NCI-H146 treated with DMSO at 0.1 percent for 48 hours (cell line): ENCODE measurements at regions not wholly inside any gene's neighbourhood (a gene's known extent, or its start where the extent isn't known, plus 50 kb on each side); places are given as distances from the start of the nearest gene placed in this dataset.
"Not testable (repeated sequence)": the region's sequence is repeated elsewhere in the genome, so short reads cannot be mapped to it uniquely, and the experiment has no call there.

Experiments used
- DNase-seq: peaks from one replicate; lab custom pipeline; 2025; ENCODE audit not compliant: unreplicated experiment; lab: John Stamatoyannopoulos, UW

DNA sequence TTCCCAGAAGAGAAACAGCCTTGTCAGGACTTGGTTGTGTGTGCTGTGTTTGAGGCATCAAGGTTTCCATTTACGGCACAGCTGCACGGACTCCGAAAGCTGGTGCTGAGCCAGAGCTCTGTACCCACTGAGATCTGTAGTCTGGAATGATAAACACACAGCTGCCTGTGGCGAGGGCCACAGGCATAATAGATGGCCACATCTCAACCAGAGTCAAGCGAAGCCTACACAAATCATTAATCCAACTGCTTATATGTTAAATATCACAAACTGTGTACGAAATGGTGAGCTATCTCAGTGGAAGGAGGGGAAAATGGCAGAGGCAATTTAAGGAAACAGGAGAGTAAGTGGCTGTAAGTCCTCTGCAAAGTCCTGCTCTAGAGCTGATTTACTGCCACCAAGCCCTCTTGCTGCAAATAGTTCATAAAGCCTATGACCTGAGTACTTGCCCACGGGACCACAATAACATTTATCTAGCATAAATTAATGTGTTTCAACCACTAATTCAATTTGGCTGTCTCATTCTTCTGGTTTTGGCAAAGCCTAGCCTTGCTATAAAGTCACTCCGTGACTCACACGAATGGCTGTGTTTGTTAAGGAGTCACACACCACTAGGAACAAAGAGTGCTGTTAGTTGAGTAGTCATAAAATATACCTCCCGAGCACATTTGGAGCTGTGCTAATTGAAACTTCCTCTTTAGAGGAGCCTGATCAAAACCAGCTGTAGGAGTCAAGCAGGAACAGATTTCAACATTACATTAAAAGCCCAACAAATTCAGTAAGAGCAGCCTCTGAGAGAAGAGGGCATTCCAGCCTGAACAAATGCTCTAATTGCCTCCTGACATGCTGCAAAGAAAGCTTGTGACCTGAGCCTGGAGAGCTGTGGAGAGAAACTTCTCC lies 738.6 kb upstream of the ZNF608 start:
- peak; percentile 47 for DNase-seq

DNA sequence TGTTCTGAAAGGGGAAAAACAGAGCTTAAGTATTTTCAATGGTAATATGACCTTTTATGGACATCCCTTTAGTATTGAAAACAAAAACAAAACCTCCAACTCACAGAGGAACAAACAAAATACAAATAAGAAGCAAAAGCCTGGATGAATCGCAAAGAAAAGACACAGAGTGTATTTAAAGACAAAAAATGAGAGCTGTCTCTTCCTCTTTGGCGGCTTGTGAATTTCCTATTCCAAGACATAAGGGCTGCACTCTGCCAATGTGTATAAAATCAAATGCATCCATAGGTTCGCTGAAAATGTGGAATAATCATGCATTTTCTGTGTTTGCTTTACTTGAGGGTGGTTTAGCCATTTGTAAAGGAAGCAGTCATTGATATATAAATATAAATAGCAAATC lies 739.3 kb upstream of the ZNF608 start:
- DNase-seq, result no peak

DNA sequence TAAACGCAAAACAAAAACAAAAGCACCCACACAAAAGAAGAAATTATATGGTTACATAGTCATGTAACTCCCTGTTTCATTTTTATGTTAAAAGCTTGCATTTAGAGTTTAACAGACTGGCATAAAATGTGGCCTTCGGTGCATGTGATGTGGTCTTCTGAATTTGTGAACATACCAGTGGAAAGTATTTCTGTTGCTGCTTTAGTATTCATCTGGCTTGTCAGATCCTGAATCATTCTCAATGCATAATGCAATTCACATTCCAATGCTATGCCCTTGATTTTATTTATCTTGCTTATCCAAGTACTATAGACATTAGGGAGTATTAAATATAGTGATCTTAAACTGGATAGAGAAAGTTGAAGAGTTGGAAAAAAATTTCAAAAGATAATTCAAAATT lies 740.2 kb upstream of the ZNF608 start:
- DNase-seq, result no peak

DNA sequence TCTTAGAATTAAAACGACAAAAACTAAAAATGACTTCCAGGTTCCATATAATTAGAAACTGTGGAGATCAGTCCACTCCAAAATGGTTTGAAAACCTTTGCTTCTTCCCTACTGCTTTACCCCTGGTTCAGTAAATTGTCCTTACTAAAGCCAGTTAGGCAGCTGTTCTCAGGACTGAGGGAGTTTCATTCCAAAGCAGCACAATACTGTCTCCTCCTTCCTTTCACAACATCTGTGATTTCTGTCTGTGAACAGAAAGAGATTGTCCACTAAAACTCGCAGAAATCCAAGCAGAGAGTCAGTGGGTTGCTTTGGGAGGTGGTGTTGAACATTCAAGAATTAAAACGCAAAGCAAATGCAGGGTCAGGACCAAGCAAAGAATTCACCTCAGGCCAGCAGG lies 740.8 kb upstream of the ZNF608 start:
- DNase-seq, result no peak

DNA sequence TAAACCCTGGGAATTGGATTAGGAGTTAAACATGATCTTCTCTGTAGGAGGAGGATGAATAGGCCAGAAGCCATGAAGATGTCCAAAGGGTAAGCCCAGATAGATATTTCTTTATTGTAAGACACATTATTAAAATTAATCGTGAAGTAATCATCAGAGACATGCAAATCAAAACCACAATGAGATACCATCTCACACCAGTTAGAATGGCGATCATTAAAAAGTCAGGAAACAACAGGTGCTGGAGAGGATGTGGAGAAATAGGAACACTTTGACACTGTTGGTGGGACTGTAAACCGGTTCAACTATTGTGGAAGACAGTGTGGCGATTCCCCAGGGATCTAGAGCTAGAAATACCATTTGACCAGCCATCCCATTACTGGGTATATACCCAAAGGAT lies 741.2 kb upstream of the ZNF608 start:
- DNase-seq, result not testable (repeated sequence)

DNA sequence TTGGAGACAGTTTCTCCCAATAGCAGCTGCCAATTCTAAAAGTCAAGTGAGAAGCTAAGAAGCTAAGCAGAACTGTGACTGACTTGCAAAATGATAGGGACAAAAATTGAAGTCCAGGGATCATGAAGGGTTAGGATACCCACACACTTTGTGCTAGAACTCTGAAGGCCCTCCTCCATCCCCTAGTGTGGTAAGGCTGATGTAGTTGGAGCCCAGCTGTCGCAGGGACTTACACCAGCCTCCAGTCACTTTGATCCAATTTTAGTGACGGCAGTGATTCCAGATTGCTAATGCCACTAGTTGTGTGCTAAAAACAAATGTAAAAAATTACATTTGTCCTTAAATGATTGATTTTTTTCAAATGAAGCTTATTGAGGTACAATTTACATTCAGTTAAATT lies 742.7 kb upstream of the ZNF608 start:
- DNase-seq, result no peak

DNA sequence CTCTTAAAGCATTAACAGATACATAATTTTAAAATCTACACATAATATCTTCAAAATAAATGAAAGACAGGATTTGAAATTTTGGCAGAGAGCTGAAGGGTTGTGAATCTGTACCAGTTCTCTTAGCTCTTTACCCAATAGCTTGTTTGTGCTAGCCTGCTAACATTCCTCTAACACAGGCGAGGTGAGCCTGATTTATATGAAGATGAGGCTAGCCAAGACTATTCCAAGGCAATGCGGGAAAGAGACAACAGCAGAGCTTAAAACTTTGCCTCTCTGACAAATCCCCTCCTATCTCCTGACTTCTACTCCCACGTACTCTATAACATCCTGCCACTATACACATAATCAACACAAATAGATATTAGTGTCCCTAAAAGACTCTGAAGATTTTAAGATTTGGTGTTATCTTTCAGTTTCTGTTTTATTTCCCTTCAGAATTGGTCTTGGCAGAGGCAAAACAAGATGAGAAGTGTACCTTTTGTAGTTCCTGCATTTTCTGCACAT lies 745.6 kb upstream of the ZNF608 start:
- DNase-seq, result no peak

DNA sequence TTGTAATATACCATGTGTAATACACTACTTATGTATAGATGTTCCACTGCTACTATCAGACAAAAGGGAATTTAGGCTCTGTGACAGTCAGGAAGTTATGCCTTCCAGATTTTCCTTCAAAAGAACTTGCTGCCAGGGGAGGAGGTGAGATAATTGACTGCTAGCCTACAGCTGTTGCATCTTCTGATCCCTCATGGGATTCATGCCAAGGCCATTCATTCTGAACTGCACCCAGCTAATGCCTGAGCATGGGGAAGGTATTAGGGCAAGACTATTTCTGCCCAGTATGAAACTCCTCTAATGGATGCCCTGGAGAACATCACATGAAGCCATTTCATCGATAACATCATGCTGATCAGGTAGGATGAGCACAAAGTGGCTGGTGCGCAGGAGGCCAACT lies 746.5 kb upstream of the ZNF608 start:
- no peak for DNase-seq

DNA sequence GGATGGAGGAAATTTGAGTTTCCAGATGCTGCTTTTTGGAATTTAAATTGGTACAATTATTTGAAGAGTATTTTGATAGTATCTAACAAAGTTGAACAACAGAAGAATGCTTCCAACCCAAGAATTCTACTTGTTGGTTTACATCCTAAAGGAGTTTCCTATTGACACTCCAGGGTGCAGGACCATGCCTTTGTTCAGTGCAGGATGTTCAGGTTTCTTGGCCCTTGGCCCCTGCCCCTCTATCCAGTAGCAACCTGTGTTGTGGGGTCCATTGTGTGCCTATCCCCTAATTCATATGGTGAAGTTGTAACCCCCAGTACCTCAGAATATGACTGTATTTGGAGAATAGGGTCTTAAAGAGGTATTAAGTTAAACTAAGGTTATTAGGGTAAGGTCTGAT lies 750.0 kb upstream of the ZNF608 start:
- DNase-seq, result no peak

DNA sequence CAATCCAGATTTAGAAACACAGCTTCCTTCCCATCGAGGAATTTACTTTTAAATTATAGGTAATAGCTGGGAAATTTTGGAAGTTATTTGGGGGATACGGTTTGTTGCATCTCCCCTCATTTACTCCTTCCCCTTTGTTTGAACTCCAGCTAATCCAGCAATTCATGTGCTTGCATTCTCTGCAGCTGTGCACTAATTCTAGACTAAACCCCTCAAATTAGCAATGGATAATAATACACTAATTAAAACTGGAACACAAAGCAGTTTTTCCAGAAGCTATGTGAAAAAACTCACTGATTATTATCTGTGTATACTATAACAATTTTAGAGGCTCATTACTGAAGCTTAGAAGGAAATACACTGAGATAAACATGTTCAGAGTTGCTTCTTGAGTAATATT lies 751.2 kb upstream of the ZNF608 start:
- no peak for DNase-seq

DNA sequence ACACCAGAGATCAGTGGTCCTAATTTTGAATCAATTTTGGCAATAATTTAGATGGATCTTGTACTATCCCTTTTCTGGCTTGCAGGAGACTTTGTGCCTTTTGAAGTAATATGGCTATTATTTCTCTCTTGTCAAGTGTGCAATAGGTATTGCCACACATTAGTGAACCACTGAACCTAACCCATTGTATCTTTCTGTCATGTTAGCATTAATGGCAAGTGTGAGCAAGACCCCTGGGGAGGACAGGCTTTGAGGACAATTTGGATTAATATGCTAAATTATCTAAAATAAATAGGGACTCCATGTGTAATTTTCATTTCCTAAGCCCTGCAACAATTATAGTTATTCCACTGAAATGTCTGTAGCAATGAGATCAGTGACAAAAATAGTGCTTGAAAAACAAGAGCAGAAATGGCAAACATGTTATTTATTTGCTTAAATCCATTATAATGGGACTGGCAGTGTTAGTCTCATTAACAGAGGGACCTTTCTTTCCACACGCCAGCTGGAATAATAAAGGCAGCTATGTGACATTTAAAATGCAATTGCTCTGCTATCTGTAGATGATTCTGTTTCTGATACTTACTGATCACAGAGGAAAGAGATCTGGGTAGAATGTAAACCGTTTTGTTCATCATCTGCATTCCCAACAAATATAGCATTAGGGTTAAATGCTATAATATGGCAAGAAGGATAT lies 753.3 kb upstream of the ZNF608 start:
- DNase-seq, result peak; percentile 90

DNA sequence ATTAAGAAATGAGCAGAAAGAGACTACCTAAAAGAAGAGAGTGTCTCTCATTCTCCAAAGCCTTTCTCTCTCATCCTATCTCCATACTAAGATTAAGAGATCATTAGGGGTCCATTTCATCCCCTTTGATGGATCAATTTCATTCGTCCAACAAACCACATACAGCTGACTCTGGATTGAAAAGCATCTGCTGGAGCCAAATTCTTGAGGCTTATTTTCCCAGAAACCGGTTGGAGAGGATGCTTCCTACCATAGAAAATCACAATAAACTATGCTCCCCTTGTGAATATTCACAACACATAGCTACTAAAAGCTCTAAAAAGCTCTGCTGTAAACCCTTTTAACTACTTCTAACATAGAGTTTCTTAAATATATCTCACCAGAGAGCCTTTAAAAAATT lies 755.0 kb upstream of the ZNF608 start:
- DNase-seq, result no peak

DNA sequence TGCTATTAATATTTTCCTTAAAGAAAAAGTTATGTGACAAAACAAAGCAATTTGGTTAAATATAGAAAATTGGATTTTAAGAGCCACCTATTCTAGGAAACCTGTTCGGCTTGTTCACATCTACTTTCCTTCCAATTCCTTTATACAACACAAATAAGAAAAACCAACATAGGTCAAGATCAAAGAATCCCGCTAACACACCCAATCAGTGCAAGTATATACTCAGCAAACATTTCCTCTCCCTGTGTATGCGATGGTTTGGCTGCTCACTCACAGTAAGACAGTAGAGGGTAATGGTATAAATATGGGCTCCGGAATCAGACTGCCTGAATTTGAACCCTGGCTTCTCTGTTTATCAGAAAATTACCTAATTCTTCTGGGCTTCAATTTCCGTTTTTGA lies 757.5 kb upstream of the ZNF608 start:
- no peak for DNase-seq

DNA sequence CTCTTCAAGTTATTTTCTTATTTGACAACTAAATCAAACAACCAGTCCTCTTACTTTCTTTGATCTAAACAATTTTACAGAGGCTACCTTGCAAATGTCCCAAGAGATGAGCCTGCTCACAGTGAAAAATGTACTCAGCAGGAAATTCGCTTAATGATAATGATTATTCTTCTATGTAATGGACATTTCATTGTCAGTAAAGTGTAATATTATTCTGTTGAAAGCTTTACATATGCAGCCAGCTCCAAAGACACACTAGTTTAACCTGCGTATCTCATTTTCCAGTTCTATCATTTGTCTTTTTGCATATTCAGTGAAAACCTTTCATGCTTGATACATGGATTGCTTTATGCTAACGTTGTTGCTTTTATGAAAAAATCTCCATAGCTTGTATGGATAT lies 758.7 kb upstream of the ZNF608 start:
- no peak for DNase-seq

DNA sequence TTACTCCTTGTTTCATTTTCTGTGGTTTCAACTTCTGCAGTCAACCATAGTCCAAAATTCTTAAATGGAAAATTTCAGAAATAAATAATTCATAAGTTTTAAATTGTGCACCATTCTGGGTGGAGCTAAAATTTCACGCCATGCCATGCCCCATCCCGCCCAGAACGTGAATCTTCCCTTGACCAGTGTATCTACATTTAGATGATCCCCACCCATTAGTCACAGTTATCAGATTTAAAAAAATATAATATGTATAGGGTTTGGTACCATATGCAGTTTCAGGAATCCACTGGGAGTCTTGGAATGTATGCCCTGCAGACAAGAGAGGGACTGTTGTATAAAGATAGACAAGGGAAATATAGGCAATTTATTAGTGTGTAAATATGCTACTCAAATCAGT lies 759.7 kb upstream of the ZNF608 start:
- no peak for DNase-seq

DNA sequence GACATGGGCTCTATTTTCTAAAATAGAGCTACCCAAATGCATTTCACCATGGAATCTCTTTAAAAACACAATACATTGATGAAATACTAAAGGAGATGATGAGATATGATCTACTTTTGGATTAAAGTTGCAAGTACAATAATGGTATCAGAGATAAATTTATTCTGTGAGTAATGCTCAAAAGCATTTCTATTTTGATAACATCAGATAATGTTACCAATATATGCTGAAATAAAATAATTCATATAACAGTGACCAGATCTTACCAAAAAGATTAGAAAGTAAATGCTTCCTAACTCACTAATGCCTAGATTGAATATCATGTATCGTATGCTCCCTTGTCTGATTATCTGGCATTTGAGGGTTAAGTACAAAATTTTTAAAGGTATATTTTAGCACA lies 761.8 kb upstream of the ZNF608 start:
- no peak for DNase-seq

DNA sequence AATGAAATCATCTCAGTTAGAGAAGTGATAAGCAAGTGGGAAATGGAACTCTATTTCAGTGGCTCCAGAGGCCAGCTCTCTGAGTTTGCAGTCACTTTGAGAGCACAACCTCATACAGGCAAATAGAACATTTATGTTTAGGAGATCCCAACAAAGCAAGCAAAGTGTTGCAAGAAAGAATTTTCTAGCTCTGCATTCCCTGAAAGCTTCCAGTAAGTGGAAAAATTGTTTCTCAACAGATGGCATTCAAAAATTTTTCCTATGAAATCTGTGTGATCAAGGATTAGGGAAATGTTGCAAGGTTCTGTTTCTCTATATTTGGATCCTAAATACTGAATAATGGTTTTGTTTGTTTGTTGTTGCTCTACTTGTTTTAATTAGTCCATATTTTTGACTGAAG lies 764.2 kb upstream of the ZNF608 start:
- no peak for DNase-seq

DNA sequence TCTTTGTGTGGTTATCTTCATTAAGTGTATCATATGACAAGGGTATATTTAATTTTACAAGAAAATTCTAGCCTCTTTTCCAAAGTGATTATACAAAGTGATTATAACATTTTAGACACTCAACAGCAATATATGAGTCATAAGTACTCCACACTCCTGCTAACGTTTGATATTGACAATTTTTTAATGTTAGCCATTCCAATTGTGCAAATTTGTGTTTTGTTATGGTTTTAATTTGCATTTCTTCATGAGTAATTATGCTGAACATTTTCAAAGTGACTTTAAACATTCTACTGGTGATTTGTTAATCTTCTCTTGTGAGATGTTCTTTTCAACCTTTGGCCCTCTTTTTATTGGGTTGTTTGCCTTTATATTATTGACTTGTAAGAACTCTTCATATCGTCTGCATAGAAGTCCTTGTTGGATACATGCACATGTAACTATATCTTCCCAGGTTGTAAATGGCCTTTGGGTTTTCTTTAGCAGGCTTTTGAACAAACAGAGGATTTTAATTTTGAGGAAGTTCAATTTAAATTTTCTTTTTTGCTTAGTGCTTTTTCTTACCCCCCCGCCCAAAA lies 771.6 kb upstream of the ZNF608 start:
- no peak for DNase-seq

DNA sequence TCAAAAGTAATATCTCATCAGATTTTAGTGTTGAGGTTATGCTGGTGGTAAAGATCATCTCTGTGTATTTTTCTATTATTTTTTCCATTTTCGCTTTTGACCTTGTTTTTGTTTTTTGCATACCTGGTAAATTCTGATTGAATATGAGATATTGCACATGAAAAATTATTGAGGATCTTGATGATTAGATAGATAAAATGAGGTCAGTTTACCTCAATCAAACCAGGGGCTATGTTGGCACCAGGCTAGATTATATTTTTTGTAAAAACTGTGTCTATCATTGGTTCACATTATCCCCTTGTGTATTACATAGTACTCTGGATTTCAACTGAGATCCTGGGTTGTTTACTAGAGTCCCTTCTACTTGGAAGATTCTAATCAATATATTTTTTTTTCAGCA lies 774.9 kb upstream of the ZNF608 start:
- DNase-seq, result no peak

DNA sequence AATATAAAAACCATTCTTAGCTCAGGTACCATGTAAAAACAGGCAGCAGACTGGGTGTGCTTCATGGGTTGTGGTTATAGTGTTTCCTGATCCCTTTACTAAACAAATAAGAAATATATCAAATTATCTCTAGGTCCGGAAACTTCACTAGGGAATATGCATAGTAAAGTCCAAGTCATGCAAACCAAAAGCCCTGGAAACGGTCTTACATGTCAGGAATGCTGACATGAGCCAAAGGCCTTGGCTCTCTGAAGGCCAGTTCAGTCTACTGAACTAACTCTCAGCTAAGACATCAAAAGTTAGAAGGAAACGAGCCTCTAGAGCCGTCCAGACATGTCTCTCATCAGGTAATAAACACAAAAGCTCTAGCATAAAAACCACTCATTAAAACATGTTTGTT lies 778.9 kb upstream of the ZNF608 start:
- no peak for DNase-seq

DNA sequence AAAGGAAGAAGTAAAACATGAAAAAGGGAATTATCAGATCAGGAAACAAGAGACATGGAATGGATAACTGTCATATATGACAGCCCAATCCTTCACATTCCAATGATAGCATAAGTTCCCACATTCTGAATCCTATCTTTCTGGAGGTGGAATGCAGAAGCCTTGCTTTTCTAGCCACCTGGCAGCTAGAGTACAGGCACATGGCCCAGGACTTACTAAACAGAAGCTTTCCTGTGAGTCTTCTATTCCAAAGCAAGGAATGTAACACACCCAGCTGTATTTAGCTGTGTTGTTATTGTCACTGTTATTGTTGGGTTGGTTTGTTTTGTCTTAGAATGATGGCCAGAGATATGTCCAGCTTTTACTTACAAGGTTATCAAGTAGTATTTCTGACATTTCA lies 780.5 kb upstream of the ZNF608 start:
- DNase-seq, result no peak

DNA sequence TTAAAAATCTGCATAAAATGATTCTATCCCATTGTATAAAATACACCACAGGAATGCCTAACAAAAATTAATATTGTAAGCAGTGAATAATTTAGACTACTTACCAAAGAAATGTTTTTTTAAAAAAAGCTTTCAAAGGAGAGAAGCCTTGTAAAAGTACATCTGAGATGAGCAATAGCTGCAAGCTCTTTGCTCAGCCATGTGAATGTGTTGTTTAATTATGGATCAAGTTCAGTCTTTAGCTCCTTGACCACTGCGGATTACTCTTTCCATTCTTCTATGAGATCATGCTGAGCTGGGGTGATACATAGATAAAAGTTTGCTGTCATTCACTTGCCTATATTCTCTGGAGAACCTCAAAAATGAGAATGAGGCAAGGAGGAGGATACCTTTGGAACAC lies 782.4 kb upstream of the ZNF608 start:
- DNase-seq, result no peak
